WTC11 (cell line): ENCODE measurements at regions not wholly inside any gene's neighbourhood (a gene's known extent, or its start where the extent isn't known, plus 50 kb on each side); places are given as distances from the start of the nearest gene placed in this dataset.

ENCODE experiments used
- CTCF ChIP-seq: fragments of 200-600 bp; IDR thresholded peaks from 2 replicates; pipeline ENCODE4 v1.8.0; 2022; ENCODE audit warnings: antibody characterized with exemption
- ESRRA ChIP-seq: sonication (generic); formaldehyde crosslinking; IDR thresholded peaks from 2 replicates; pipeline ENCODE4 v1.8.1; 2022; ENCODE audit warnings: mild to moderate bottlenecking, missing genetic modification reagents, borderline replicate concordance
- HMGXB4 ChIP-seq: sonication (generic); formaldehyde crosslinking; IDR thresholded peaks from 2 replicates; pipeline ENCODE4 v1.8.1; 2023; ENCODE audit warnings: mild to moderate bottlenecking, moderate library complexity, missing genetic modification reagents
- NFYB ChIP-seq: sonication (generic); formaldehyde crosslinking; conservative IDR thresholded peaks from 2 replicates; pipeline ENCODE4 v1.8.0; 2022; ENCODE audit warnings: low read depth, missing genetic modification reagents
- SP1 ChIP-seq: sonication (generic); formaldehyde crosslinking; conservative IDR thresholded peaks from 2 replicates; pipeline ENCODE4 v1.8.1; 2022; ENCODE audit warnings: missing genetic modification reagents
- USF1 ChIP-seq: sonication (generic); formaldehyde crosslinking; IDR thresholded peaks from 2 replicates; pipeline ENCODE4 v1.8.0; 2022; ENCODE audit warnings: mild to moderate bottlenecking, missing genetic modification reagents
- USF2 ChIP-seq: sonication (generic); formaldehyde crosslinking; IDR thresholded peaks from 2 replicates; pipeline ENCODE4 v1.8.1; 2023; ENCODE audit warnings: mild to moderate bottlenecking, missing genetic modification reagents, moderate library complexity
- ZNF263 ChIP-seq: sonication (generic); formaldehyde crosslinking; IDR thresholded peaks from 2 replicates; pipeline ENCODE4 v1.8.1; 2022; ENCODE audit warnings: low read depth, mild to moderate bottlenecking, moderate library complexity, missing genetic modification reagents

GRCh38 chr3:152745646-152746045 lies 89.3 kb upstream of the P2RY1 start:
- TF ChIP-seq HMGXB4 (CRISPR knock-in tag) = no peak
- TF ChIP-seq CTCF = no peak
- no peak for TF ChIP-seq USF2 (CRISPR knock-in tag)
- no peak for TF ChIP-seq ESRRA (CRISPR knock-in tag)
- no peak for TF ChIP-seq USF1 (CRISPR knock-in tag)
- no peak for TF ChIP-seq SP1
- no peak for TF ChIP-seq NFYB (CRISPR knock-in tag)
- TF ChIP-seq ZNF263 (CRISPR knock-in tag) = no peak
